ENCODE measurements at regions not wholly inside any gene's neighbourhood (a gene's known extent, or its start where the extent isn't known, plus 50 kb on each side); places are given as distances from the start of the nearest gene placed in this dataset.

GRCh38 chr2:7392076-7392787 is 475.0 kb downstream of the RNF144A start:
- no peaks in the 10 kb centered on the region for H3K9me3 ChIP-seq (ENCODE audit: insufficient read depth, low read length)
- DNase-seq (ENCODE audit: low read depth, low spot score) = no peak
- TF ChIP-seq YY1 (IDR thresholded peaks at IDR 0.05; ENCODE audit: insufficient read depth, insufficient read length) (no peak), ZNF274 (IDR thresholded peaks at IDR 0.05; ENCODE audit: low read depth, low read length) (no peak), SUZ12 (IDR thresholded peaks at IDR 0.05; ENCODE audit: extremely low read depth, insufficient read depth, insufficient read length) (no peak)

GRCh38 chr2:7394195-7394594 is 477.0 kb downstream of the RNF144A start:
- H3K36me3 ChIP-seq (ENCODE audit: insufficient read depth, insufficient read length, low read length) = no peaks in the 10 kb centered on the region
- H3K4me1 ChIP-seq (ENCODE audit: insufficient read depth, insufficient read length) = no peaks in the 10 kb centered on the region
- no peaks in the 10 kb centered on the region for H3K27me3 ChIP-seq (ENCODE audit: insufficient read depth, insufficient read length)
- H3K9me3 ChIP-seq (ENCODE audit: insufficient read depth, low read length) = no peaks in the 10 kb centered on the region
- H3K4me3 ChIP-seq (ENCODE audit: insufficient read length, low read depth) = no peak overlapping the region
- no peak overlapping the region for H3K9ac ChIP-seq (ENCODE audit: insufficient read length, low read depth)
- DNase-seq (ENCODE audit: low read depth, low spot score) = no peak
- TF ChIP-seq SUZ12 (IDR thresholded peaks at IDR 0.05; ENCODE audit: extremely low read depth, insufficient read depth, insufficient read length) = no peak

More at GRCh38 chr2:7392076-7392787, 475.0 kb downstream of the RNF144A start:
- Histone ChIP-seq H3K4me1 (ENCODE audit: insufficient read depth, insufficient read length) (no peaks in the 10 kb centered on the region), H3K36me3 (ENCODE audit: insufficient read depth, insufficient read length, low read length) (no peaks in the 10 kb centered on the region), H3K9ac (ENCODE audit: insufficient read length, low read depth) (no peak overlapping the region), H3K27me3 (ENCODE audit: insufficient read depth, insufficient read length) (no peaks in the 10 kb centered on the region), H3K4me3 (ENCODE audit: insufficient read length, low read depth) (no peak overlapping the region)

GRCh38 chr2:7400628-7401027 is 483.4 kb downstream of the RNF144A start:
- TF ChIP-seq ZNF274 (IDR thresholded peaks at IDR 0.05; ENCODE audit: low read depth, low read length) (no peak), YY1 (IDR thresholded peaks at IDR 0.05; ENCODE audit: insufficient read depth, insufficient read length) (no peak), SUZ12 (IDR thresholded peaks at IDR 0.05; ENCODE audit: extremely low read depth, insufficient read depth, insufficient read length) (no peak)
- no peak for DNase-seq (ENCODE audit: low read depth, low spot score)
- Histone ChIP-seq H3K27me3 (ENCODE audit: insufficient read depth, insufficient read length) (no peaks in the 10 kb centered on the region), H3K36me3 (ENCODE audit: insufficient read depth, insufficient read length, low read length) (no peaks in the 10 kb centered on the region), H3K4me3 (ENCODE audit: insufficient read length, low read depth) (no peak overlapping the region), H3K9me3 (ENCODE audit: insufficient read depth, low read length) (no peaks in the 10 kb centered on the region), H3K4me1 (ENCODE audit: insufficient read depth, insufficient read length) (no peaks in the 10 kb centered on the region), H3K9ac (ENCODE audit: insufficient read length, low read depth) (no peak overlapping the region)

GRCh38 chr2:7403092-7403775 is 486.0 kb downstream of the RNF144A start:
- no peak for TF ChIP-seq YY1 (IDR thresholded peaks at IDR 0.05; ENCODE audit: insufficient read depth, insufficient read length)
- no peak for TF ChIP-seq SUZ12 (IDR thresholded peaks at IDR 0.05; ENCODE audit: extremely low read depth, insufficient read depth, insufficient read length)
- TF ChIP-seq ZNF274 (IDR thresholded peaks at IDR 0.05; ENCODE audit: low read depth, low read length) = no peak
- no peaks in the 10 kb centered on the region for H3K4me1 ChIP-seq (ENCODE audit: insufficient read depth, insufficient read length)
- no peak overlapping the region for H3K4me3 ChIP-seq (ENCODE audit: insufficient read length, low read depth)
- no peak for DNase-seq (ENCODE audit: low read depth, low spot score)
- H3K27me3 ChIP-seq (ENCODE audit: insufficient read depth, insufficient read length) = no peaks in the 10 kb centered on the region
- H3K36me3 ChIP-seq (ENCODE audit: insufficient read depth, insufficient read length, low read length) = no peaks in the 10 kb centered on the region
- no peaks in the 10 kb centered on the region for H3K9me3 ChIP-seq (ENCODE audit: insufficient read depth, low read length)
- no peak overlapping the region for H3K9ac ChIP-seq (ENCODE audit: insufficient read length, low read depth)

GRCh38 chr2:7405861-7406715 is 488.9 kb downstream of the RNF144A start:
- TF ChIP-seq SUZ12 (IDR thresholded peaks at IDR 0.05; ENCODE audit: extremely low read depth, insufficient read depth, insufficient read length) (no peak), ZNF274 (IDR thresholded peaks at IDR 0.05; ENCODE audit: low read depth, low read length) (no peak), YY1 (IDR thresholded peaks at IDR 0.05; ENCODE audit: insufficient read depth, insufficient read length) (no peak)
- H3K4me1 ChIP-seq (ENCODE audit: insufficient read depth, insufficient read length) = no peaks in the 10 kb centered on the region
- no peak overlapping the region for H3K9ac ChIP-seq (ENCODE audit: insufficient read length, low read depth)
- no peaks in the 10 kb centered on the region for H3K36me3 ChIP-seq (ENCODE audit: insufficient read depth, insufficient read length, low read length)
- H3K4me3 ChIP-seq (ENCODE audit: insufficient read length, low read depth) = no peak overlapping the region
- DNase-seq (ENCODE audit: low read depth, low spot score) = no peak
- no peaks in the 10 kb centered on the region for H3K27me3 ChIP-seq (ENCODE audit: insufficient read depth, insufficient read length)
- H3K9me3 ChIP-seq (ENCODE audit: insufficient read depth, low read length) = no peaks in the 10 kb centered on the region

GRCh38 chr2:7407001-7407400 is 489.8 kb downstream of the RNF144A start:
- H3K9me3 ChIP-seq (ENCODE audit: insufficient read depth, low read length) = no peaks in the 10 kb centered on the region
- H3K27me3 ChIP-seq (ENCODE audit: insufficient read depth, insufficient read length) = no peaks in the 10 kb centered on the region
- H3K36me3 ChIP-seq (ENCODE audit: insufficient read depth, insufficient read length, low read length) = no peaks in the 10 kb centered on the region
- no peak for DNase-seq (ENCODE audit: low read depth, low spot score)
- TF ChIP-seq ZNF274 (IDR thresholded peaks at IDR 0.05; ENCODE audit: low read depth, low read length) (no peak), SUZ12 (IDR thresholded peaks at IDR 0.05; ENCODE audit: extremely low read depth, insufficient read depth, insufficient read length) (no peak), YY1 (IDR thresholded peaks at IDR 0.05; ENCODE audit: insufficient read depth, insufficient read length) (no peak)
- no peaks in the 10 kb centered on the region for H3K4me1 ChIP-seq (ENCODE audit: insufficient read depth, insufficient read length)
- H3K9ac ChIP-seq (ENCODE audit: insufficient read length, low read depth) = no peak overlapping the region
- H3K4me3 ChIP-seq (ENCODE audit: insufficient read length, low read depth) = no peak overlapping the region

Measured in NT2/D1 (cell line).